OCI-LY7 (cell line): ENCODE measurements at regions not wholly inside any gene's neighbourhood (a gene's known extent, or its start where the extent isn't known, plus 50 kb on each side); places are given as distances from the start of the nearest gene placed in this dataset.

ENCODE experiments used
- BruUV-seq: library from RNA; stranded (reverse); fragments of 400-500 nt; replicated peaks from 2 replicates; lab custom pipeline; 2021; lab: Mats Ljungman, UMichigan
- CTCF ChIA-PET: fragments of 300-600 bp; sonication (Branson Sonifier 250); formaldehyde crosslinking; loops from one replicate; lab custom pipeline; 2022; ENCODE audit warnings: antibody characterized with exemption; ENCODE audit not compliant: unreplicated experiment; lab: Charles Lee
- POLR2A ChIA-PET: fragments of 300-600 bp; sonication (Branson Sonifier 250); formaldehyde crosslinking; loops from one replicate; lab custom pipeline; 2022; ENCODE audit warnings: antibody characterized with exemption; lab: Charles Lee
- DNase-seq: peaks from one replicate; pipeline ENCODE4 v3.0.0-alpha.2; 2015; ENCODE audit warnings: low spot score
- H2AFZ ChIP-seq: fragments of 200-600 bp; sonication (generic), shearing (Covaris generic); 2 replicates; pipeline ENCODE4 v1.6.1; 2014; ENCODE audit warnings: mild to moderate bottlenecking, antibody characterized with exemption, low read length, moderate library complexity
- H3K27ac ChIP-seq: fragments of 200-600 bp; sonication (generic); 2 replicates; pipeline ENCODE4 v1.5.1; 2014; ENCODE audit warnings: mixed run types, low read depth, mild to moderate bottlenecking, moderate library complexity, low read length, inconsistent platforms; ENCODE audit not compliant: poor library complexity, severe bottlenecking
- H3K36me3 ChIP-seq: fragments of 200-600 bp; sonication (generic); 2 replicates; pipeline ENCODE4 v1.6.1; 2014; ENCODE audit warnings: mild to moderate bottlenecking, antibody characterized with exemption, low read length, moderate library complexity, mixed read lengths; ENCODE audit not compliant: insufficient read depth
- H3K4me1 ChIP-seq: fragments of 200-600 bp; sonication (generic); 2 replicates; pipeline ENCODE4 v1.5.1; 2014; ENCODE audit warnings: mild to moderate bottlenecking, low read length; ENCODE audit not compliant: insufficient read depth, poor library complexity, severe bottlenecking
- H3K4me2 ChIP-seq: fragments of 200-600 bp; sonication (generic); 2 replicates; pipeline ENCODE4 v1.6.1; 2014; ENCODE audit warnings: mild to moderate bottlenecking, low read length
- H3K4me3 ChIP-seq: fragments of 200-600 bp; sonication (generic); 2 replicates; pipeline ENCODE4 v1.5.1; 2014; ENCODE audit warnings: mild to moderate bottlenecking, low read depth, low read length; ENCODE audit not compliant: poor library complexity, severe bottlenecking
- H3K79me2 ChIP-seq: fragments of 200-600 bp; sonication (generic); 2 replicates; pipeline ENCODE4 v1.6.1; 2016; ENCODE audit warnings: low read depth, mild to moderate bottlenecking, low read length, moderate library complexity, mixed read lengths; ENCODE audit not compliant: insufficient read depth
- H3K9me2 ChIP-seq: fragments of 200-600 bp; sonication (generic); 2 replicates; pipeline ENCODE4 v1.6.1; 2016; ENCODE audit warnings: mild to moderate bottlenecking, low read length, mixed read lengths; ENCODE audit not compliant: insufficient read depth
- H3K9me3 ChIP-seq: fragments of 200-600 bp; sonication (generic); 2 replicates; pipeline ENCODE4 v1.6.1; 2014; ENCODE audit warnings: mild to moderate bottlenecking, mixed run types, low read length, mixed read lengths
- H4K20me1 ChIP-seq: fragments of 200-600 bp; sonication (generic); 2 replicates; pipeline ENCODE4 v1.6.1; 2014; ENCODE audit warnings: mild to moderate bottlenecking, antibody characterized with exemption, low read length, moderate library complexity, mixed read lengths; ENCODE audit not compliant: insufficient read depth
- CTCF ChIP-seq: fragments of 200-600 bp; sonication (generic); conservative IDR thresholded peaks from 2 replicates; pipeline ENCODE4 v1.5.1; 2014; ENCODE audit warnings: mild to moderate bottlenecking, antibody characterized with exemption, low read length, moderate library complexity, mixed read lengths
- EZH2phosphoT487 ChIP-seq: fragments of 200-600 bp; sonication (generic); IDR thresholded peaks from 2 replicates; pipeline ENCODE4 v1.6.1; 2018; ENCODE audit warnings: low read depth, borderline replicate concordance, mild to moderate bottlenecking, mixed run types, antibody characterized with exemption, low read length, moderate library complexity, mixed read lengths
- intact Hi-C: fragments of 100-400 bp; cut with micrococcal nuclease; formaldehyde crosslinking; loops from one replicate; pipeline ENCODE4 v1.10.0; 2022; ENCODE audit not compliant: unreplicated experiment

- no peaks in the 10 kb centered on the region for H4K20me1 ChIP-seq
- H3K4me3 ChIP-seq: no peak overlapping the region
- TF ChIP-seq CTCF (no peak), EZH2phosphoT487 (no peak)
- H3K36me3 ChIP-seq: no peaks in the 10 kb centered on the region
- H3K4me2 ChIP-seq: no peak overlapping the region
- POLR2A ChIA-PET: no interaction called here
- no peaks in the 10 kb centered on the region for H3K9me2 ChIP-seq
- no peak overlapping the region for H3K27ac ChIP-seq
- H2AFZ ChIP-seq: no peak overlapping the region
- BruUV-seq: no TSS peak
- H3K79me2 ChIP-seq: no peaks in the 10 kb centered on the region
- intact Hi-C loops: no loop called here
- no peaks in the 10 kb centered on the region for H3K9me3 ChIP-seq
- CTCF ChIA-PET: no interaction called here
- no peaks in the 10 kb centered on the region for H3K4me1 ChIP-seq
- DNase-seq: no peak
These were observed 1081.4 kb upstream of the NRXN1 start for GRCh38 chr2:52113338-52113737.

- H3K79me2 ChIP-seq: no peaks in the 10 kb centered on the region
- no peak overlapping the region for H3K4me2 ChIP-seq
- intact Hi-C loops: no loop called here
- H3K36me3 ChIP-seq: no peaks in the 10 kb centered on the region
- H4K20me1 ChIP-seq: no peaks in the 10 kb centered on the region
- BruUV-seq: no TSS peak
- no peak overlapping the region for H3K4me3 ChIP-seq
- H3K4me1 ChIP-seq: no peaks in the 10 kb centered on the region
- ChIA-PET CTCF (no interaction called here), POLR2A (interaction anchor here (0.5 to 0.7 kb wide), 2 partner anchors 78 to 859 kb away, joined by 3 read pairs; no protein-coding TSS in a partner anchor)
- H3K9me2 ChIP-seq: no peaks in the 10 kb centered on the region
- H2AFZ ChIP-seq: no peak overlapping the region
- no peak overlapping the region for H3K27ac ChIP-seq
- no peak for TF ChIP-seq CTCF
- no peak for TF ChIP-seq EZH2phosphoT487
- DNase-seq: no peak
- H3K9me3 ChIP-seq: no peaks in the 10 kb centered on the region
These were observed 1080.2 kb upstream of the NRXN1 start for GRCh38 chr2:52112141-52112540.

GRCh38 chr2:52107124-52107523, 1075.2 kb upstream of the NRXN1 start:
- DNase-seq: no peak
- Histone ChIP-seq H3K9me3 (no peaks in the 10 kb centered on the region), H2AFZ (no peak overlapping the region), H3K4me2 (no peak overlapping the region), H3K4me1 (no peaks in the 10 kb centered on the region), H3K4me3 (no peak overlapping the region), H3K36me3 (no peaks in the 10 kb centered on the region), H3K27ac (no peak overlapping the region), H4K20me1 (no peaks in the 10 kb centered on the region), H3K9me2 (no peaks in the 10 kb centered on the region), H3K79me2 (no peaks in the 10 kb centered on the region)
- intact Hi-C loops: no loop called here
- ChIA-PET CTCF (no interaction called here), POLR2A (no interaction called here)
- TF ChIP-seq CTCF (no peak), EZH2phosphoT487 (no peak)
- no TSS peak for BruUV-seq
